NCI-H524 (cell line): ENCODE measurements at regions not wholly inside any gene's neighbourhood (a gene's known extent, or its start where the extent isn't known, plus 50 kb on each side); places are given as distances from the start of the nearest gene placed in this dataset.
"Not testable (repeated sequence)": the region's sequence is repeated elsewhere in the genome, so short reads cannot be mapped to it uniquely, and the experiment has no call there.

Source experiments
- DNase-seq, 2 experiments: peaks; one replicate each; lab custom pipeline; 2025; lab: John Stamatoyannopoulos, UW

GRCh38 chr18:71238974-71239624, 950.3 kb downstream of the SOCS6 start:
- peak in 1 of 2 experiments; percentile 27 for DNase-seq

DNA sequence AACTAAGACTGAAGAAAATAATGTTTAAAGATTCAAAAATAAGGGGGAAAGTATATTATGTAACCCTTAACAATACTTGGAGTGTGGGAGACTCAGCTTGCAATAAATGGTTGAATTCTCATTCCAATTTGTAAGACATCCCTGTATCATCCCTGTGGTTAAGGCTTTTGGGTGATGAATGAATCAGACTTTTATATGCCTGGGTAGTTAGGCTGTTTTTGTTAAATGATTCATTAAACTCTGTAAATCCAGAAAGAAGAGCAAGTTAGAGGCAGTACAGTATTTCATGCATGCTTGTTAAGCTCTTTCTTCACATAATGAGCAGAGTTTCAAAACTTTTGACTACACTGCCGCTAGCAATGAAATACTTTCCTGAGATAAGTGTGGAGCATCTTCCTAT, 948.8 kb downstream of the SOCS6 start:
- no peak for DNase-seq

DNA sequence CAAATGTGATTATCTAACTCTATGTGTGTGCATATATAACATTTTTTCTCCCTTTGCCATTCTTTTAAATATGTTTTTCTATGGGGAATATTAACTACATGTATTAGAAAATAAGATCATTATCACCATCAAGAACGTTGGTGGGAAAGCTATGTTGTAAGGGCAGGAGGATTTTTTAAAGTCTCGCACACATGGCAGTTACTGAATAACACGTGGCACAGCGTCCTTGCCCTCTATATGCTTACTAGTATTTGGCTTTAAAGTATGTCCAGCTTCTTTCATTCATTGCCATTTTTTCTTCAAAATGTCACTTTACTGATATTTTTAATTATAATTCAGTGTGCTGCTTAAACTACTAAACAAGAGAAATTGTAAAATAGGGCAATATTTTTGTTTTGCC, 944.3 kb downstream of the SOCS6 start:
- no peak for DNase-seq

DNA sequence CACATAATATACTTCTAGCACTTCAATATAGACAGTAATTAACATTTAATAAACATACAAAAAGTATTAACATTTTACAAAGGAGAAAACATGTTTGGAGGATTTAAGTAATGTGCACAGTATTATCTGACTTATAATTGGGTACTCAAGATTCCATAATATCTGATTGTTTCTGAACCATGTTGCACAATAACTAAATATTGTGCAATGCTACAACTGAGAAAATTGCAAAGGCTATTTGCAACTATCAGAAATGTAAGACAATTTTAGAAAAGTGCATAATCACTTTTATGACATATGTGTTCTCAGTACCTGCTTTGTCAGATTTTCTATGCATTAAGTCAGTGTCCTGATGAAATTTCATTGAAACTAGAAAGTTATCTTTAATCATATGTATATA, 934.6 kb downstream of the SOCS6 start:
- DNase-seq: no peak

GRCh38 chr18:71221405-71221804, 932.6 kb downstream of the SOCS6 start:
- no peak for DNase-seq

- DNase-seq: not testable (repeated sequence)
These were observed 923.9 kb downstream of the SOCS6 start for GRCh38 chr18:71212739-71213138.

DNA sequence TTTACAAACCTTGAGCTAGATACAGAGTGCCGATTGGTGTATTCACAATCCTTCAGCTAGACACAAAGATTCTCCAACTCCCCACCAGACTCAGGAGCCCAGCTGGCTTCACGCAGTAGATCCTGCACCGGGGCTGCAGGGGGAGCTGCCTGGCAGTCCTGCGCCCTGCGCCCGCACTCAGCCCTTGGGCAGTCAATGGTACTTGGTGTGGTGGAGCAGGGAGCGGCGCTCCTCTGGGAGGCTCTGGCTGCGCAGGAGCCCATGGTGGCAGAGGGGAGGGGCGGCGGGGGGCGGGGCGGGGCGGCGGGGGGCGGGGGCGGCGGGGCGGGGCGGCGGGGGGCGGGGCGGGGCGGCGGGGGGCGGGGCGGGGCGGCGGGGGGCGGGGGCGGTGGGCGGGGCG, 923.4 kb downstream of the SOCS6 start:
- DNase-seq: no peak

- DNase-seq: peak in 1 of 2 experiments; percentile 6
These were observed 921.1 kb downstream of the SOCS6 start for GRCh38 chr18:71209944-71210343.

DNA sequence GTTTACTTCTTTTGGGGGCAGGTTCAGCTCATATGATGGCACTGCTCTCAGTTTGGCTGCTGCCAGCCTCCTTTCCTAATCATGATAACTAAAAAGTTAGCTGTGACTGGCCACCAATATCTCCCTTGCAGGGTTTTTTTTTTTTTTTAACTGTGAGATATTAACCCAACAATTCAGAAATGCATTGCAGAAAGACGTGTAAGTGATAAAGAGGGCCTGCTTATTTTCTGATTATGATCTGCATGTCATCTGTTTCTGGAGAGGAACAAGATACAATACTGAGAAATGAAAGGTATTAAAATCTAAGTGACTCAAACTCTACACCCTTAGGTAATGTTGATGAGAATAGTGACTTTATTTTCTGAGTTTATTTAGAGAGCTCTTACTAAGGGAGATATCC, 905.6 kb downstream of the SOCS6 start:
- DNase-seq: no peak

GRCh38 chr18:71189581-71189980, 900.7 kb downstream of the SOCS6 start:
- no peak for DNase-seq

GRCh38 chr18:71168557-71169145, 879.8 kb downstream of the SOCS6 start:
- DNase-seq: no peak

- no peak for DNase-seq
These were observed 847.6 kb downstream of the SOCS6 start for GRCh38 chr18:71136487-71136886.

DNA sequence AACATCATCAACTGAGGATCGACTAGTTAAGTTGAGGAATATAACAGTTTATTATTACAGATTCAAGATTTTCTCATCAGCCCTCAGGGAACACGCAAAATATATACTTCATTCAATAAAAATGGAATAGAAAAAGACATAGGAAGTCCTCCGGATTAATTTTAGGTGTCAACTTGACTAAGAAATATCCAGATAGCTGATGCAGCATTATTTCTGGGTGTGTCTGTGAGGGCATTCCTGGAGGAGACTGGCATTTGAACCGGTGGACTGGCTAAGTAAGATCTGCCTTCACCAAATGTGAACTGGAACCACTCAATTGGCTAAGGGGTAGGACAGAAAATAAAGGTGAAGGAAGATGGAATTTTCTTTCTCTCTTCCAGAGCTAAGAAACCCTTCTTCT, 845.3 kb downstream of the SOCS6 start:
- no peak for DNase-seq

DNA sequence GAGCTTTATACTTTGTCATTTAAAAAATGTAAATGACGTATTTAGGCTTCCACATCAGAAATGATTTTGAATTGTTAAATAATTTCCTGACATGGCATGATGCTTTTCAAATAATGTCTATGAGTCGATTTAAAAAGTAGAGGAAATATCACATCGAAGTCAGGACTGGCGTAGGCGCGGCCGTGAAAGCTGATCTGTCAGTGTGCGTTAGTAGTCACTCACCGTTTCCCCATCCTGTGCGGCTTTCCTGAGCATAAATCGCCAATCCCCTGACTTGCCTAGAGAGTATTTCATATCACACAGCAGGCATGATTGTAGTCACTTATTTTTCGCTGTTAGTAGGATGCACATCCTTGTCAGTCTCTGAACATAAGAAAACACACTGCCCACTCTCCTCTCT, 843.1 kb downstream of the SOCS6 start:
- no peak for DNase-seq

GRCh38 chr18:71130351-71130750, 841.5 kb downstream of the SOCS6 start:
- DNase-seq: no peak

GRCh38 chr18:71125581-71125980, 836.7 kb downstream of the SOCS6 start:
- DNase-seq: no peak

DNA sequence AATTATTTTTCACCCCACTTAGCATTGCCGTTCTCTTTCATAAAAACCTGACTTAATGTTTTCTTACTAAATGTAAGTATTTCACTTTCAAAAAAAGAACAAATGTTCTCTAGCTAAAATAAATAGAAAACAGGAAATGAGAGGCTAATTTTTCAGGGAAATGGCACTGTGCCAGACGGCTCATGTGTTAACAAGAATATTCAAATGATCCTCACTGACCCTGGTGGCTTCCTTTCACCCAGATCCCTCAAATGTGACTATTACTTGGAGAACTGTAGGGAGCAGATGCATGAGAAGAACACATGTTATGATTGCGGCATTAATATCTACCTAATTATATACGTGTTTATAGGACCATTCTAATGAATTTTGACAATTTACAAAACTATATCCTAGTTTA, 827.7 kb downstream of the SOCS6 start:
- no peak for DNase-seq

GRCh38 chr18:71115261-71115660, 826.4 kb downstream of the SOCS6 start:
- DNase-seq: no peak

GRCh38 chr18:71114550-71115210, 825.8 kb downstream of the SOCS6 start:
- DNase-seq: no peak

- DNase-seq: no peak
These were observed 818.4 kb downstream of the SOCS6 start for GRCh38 chr18:71107244-71107643.

DNA sequence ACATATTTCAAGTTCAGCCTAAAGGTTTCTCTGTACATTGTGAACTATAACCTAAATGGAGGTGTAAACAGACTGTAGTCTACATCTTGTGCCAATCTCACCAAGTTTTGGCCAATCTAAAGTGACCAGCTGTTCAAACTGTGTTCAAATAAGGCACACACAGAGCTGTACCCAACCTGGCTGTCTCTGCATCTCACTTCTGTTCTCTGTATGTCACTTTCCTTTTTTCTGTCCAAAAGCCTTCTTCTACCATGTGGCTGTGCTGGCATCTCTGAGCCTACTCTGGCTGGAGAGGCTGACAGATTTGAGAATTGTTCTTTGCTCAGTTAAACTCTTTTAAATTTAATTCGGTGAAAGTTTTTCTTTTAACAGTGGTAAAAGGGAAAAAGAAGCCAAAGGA, 817.9 kb downstream of the SOCS6 start:
- no peak for DNase-seq

- DNase-seq: no peak
These were observed 817.2 kb downstream of the SOCS6 start for GRCh38 chr18:71105994-71106546.

- no peak for DNase-seq
These were observed 816.4 kb downstream of the SOCS6 start for GRCh38 chr18:71105078-71105819.
